ENCODE measurements at regions not wholly inside any gene's neighbourhood (a gene's known extent, or its start where the extent isn't known, plus 50 kb on each side); places are given as distances from the start of the nearest gene placed in this dataset.

- no peak for TF ChIP-seq CTCF (conservative IDR thresholded peaks at IDR 0.05 in 1 of 2, IDR thresholded peaks at IDR 0.05 in 1 of 2; ENCODE audit: low read depth in 1 of 2, low read length in 2 of 2)
- TF ChIP-seq EZH2 (IDR thresholded peaks at IDR 0.05; ENCODE audit: low read length, missing control alignments) = no peak
Measured at GRCh38 chr1:60949154-60949825, 133.1 kb upstream of the NFIA start.

Data from fibroblast of lung (primary cell).